ENCODE measurements at regions not wholly inside any gene's neighbourhood (a gene's known extent, or its start where the extent isn't known, plus 50 kb on each side); places are given as distances from the start of the nearest gene placed in this dataset.
"Not testable (repeated sequence)": the region's sequence is repeated elsewhere in the genome, so short reads cannot be mapped to it uniquely, and the experiment has no call there.

DNA sequence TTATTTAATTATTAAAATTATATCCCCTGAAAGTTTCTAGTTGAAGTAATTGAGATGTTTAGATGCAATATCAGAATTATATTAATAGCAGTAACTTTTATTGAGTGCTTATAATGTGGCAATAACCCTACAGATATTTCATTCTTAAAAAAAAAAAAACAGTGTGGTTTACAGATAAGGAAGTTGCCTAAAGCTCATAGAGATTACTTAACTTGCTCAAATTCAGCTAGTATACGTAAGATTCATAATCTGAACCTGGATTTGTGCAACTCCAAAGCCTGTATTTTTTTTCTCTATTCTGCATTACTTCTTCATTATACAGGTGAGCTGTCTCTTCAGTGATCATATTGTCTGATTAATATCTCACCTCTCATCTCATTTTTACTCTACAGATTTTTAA, 156.0 kb upstream of the PTBP2 start:
- DNase-seq = no peak

- no peak for DNase-seq
Observed at GRCh38 chr1:96568639-96569038, 152.9 kb upstream of the PTBP2 start.

GRCh38 chr1:96569288-96569687, 152.3 kb upstream of the PTBP2 start:
- no peak for DNase-seq

- no peak for DNase-seq
Observed at GRCh38 chr1:96579636-96580035, 141.9 kb upstream of the PTBP2 start.

DNA sequence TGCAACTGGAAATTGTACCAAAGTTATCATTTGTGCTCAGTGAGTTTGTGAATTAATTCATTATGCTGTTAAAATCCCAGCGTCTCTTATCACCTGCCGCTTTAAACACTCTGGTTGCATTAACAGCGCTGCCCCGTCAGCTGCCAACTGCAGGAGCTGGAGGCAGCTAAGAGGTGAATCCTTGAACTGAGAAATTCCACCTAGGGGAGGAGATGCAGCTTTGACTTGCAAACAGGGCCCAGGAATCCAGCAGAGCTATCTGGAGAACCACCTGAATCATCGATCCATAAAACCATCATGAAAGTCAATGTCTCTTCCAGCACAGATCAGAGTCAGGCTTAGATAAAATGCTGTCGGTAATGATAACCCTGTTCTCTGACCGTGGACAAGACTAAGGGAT, 140.7 kb upstream of the PTBP2 start:
- DNase-seq = no peak

GRCh38 chr1:96581772-96582171, 139.8 kb upstream of the PTBP2 start:
- DNase-seq = no peak

DNA sequence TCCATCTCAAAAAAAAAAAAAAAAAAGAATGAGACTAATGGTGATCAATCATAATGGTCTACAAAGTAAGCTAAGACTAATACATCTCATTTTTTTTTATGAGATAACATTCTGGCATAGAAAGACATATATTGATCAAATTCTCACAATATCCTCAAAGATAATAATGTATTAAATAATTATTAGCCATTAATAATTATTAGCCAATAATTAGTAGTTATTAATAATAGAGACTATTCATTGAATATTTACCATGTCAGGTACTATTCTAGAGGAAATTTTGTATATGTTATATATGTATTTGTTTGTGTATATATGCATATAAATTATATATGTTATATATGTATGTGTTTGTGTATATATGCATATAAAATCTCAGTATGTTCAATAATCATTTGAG, 137.7 kb upstream of the PTBP2 start:
- no peak for DNase-seq

DNA sequence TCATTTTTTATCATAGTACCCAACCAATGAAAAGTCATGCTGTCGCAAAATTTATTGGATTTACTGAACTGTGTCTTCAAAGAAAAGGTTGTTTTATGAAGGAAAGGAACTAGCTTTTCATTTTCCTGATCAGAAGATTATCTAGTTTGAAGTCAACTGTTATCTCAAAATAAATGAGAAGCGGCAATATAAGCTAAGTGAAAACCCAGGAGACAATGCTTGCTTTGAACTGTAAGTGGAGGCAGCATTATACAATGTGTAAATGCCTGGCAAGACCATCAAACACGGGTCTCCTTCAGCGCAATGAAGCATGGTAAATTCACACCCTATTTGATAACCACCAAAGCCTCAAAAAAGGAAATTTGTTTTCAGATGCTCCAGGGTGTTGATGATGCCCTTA, 134.4 kb upstream of the PTBP2 start:
- DNase-seq = no peak

DNA sequence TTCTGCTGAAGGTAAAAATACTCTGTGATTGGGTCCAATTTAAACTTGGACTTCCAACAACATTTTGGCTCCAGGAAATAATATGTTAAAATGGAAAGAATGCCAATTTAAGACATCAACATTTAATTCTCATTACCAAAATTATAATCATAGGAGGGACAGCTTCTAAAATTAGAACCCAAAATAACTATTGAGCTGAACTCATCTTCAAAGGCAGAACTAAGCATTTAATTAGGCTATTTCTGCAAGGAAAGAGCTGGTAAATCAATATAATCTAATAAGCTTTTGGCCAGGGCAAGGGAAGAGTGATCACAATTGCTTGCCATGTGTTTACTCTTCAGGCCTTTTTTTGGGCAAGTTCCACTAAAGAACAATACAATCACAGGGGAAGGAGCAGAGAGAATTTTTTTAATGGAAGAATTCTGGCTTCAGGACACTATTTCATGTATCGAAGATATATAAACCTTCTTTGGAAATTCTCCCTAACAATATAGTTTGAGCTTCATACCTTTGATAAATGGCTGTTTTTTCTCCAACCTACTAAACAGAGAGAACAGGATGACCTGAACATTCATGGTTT, 133.1 kb upstream of the PTBP2 start:
- DNase-seq = no peak

DNA sequence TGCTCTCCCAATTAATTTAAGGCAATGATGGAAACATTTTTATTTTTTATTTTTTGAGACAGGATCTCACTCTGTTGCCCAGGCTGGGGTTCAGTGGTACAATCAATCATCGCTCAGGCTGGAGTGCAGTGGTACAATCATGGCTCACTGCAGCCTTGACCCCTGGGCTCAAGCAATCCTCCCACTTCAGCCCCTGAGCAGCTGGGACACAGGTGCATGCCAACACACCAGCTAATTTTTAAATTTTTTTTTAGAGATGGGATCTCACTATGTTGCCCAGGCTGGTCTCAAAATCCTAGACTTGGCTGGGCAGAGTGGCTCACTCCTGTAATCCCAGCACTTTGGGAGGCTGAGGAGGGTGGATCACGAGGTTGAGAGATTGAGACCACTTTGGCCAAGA, 126.1 kb upstream of the PTBP2 start:
- not testable (repeated sequence) for DNase-seq

DNA sequence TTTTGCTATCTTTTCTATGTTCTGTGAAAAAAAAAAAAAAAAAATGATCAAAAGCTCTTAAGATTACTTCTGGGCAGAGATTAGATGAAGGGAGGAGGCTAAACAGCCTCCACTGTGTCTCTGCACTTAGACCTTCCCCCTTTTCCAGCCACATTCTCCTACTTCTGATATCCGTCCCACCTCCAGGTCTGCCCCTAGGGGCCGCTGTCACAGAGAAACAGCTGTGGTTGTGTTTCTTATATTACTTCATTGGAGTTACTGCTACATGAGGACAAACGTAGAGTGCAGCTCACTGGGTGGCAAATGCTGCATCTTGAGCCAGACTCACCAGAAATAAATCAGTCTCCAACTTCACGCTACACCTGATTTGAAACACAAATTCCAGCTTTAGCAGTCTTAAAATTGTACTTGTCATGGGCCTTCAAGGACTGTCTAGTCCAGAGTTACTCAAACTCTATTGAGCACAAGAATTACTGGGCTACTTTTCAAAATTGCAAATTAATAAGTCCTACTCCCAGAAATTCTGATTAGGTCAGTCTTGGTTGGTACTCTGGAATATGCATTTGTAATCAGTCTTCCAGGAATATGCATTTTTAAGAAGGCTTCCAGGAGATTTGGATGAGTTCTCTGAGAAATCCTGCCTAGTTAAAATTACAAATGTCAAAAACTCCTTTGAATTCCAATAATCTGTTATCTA, 125.2 kb upstream of the PTBP2 start:
- peak; percentile 53 for DNase-seq

- no peak for DNase-seq
Observed at GRCh38 chr1:96597218-96597617, 124.4 kb upstream of the PTBP2 start.

DNA sequence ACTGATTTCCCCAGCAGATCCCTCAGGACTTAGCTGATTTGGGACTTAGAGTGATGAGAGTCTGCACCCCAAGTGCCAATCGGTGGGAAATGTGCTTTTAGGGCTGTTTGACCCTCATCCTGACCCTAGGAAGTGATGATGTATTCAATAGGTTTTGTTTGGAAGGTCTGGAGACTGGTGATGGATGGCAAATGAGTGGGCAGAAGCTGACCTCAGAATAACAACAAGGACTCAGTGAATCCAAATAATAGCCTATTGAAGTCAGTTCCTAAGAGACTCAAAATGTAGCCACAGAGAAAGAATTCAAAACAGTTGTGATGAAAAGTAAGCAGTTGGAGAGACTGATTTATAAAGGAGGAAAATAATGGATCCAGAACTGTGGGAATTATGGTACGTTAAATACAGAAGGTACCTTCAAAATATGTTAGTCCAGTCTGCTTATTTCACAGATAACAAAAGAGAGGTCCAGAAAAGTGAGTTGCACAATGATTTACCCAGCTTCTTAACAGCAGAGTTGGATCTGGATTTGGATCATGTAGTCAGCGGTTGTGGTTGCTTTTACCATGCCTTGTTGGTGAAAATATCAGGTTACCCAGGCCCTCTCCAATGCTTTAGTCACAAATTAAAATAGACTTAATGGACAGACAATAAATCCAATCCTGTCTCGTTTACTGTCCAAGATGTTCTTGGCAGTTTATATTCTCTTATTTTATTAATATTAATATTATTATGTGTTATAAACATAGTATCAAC, 123.0 kb upstream of the PTBP2 start:
- DNase-seq = no peak

- DNase-seq = not testable (repeated sequence)
Observed at GRCh38 chr1:96604620-96605019, 117.0 kb upstream of the PTBP2 start.

DNA sequence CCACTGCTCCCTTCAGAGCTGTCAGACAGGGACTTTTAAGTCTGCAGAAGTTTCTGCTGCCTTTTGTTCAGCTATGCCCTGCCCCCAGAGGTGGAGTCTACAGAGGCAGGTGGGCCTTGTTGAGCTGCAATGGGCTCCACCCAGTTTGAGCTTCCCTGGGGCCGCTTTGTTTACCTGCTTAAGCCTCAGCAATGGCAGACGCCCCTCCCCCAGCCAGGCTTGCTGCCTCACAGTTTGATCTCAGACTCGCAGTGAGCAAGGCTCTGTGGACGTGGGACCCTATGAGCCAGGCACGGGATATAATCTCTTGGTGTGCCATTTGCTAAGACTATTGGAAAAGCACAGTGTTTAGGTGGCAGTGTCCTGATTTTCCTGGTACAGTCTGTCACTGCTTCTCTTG, 104.2 kb upstream of the PTBP2 start:
- DNase-seq = not testable (repeated sequence)

DNA sequence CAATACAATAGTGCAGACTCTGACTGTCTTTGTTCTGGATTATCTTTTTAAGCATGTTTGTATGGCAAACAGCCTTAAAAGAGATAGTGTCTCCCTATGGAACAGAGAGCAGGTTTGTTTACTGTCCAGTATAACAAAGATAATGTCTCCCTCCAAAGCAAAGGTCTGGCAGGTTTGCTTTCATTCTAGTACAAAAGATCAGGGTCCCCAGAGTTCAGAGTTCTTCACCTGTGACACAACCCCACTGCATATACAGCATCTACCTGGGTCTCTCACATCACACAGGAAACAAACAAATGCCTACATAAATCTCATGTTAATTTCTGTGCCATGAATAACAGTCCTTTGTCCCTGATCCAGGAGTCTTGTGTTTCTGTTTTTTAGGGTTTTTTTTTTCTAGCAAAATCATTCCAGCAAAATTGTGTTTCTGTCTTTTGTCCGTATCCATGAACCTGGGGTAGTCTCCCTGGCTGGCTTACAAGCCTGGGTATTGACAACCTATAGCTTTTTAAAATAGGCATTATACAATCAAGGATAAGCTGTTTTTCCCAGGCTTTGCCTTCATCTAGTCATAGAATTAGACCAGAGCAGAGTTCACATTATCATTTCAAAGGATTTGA, 89.4 kb upstream of the PTBP2 start:
- DNase-seq = no peak

DNA sequence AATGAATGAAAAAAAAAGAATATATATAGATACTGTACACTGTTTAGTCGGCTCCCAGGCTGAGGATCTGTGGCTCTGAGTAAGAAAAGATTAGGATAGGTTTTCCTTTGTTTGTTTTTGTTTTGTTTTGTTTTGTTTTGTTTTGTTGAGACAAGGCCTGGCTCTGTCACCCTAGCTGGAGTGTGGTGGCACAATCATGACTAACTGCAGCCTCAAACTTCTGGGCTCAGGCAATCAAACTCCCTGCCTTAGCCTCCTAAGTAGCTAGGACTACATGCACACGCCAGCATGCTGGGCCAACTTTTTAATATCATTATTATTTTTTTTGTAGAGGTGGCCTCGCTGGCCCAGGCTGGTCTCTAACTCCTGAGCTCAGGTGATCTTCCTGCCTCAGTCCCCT, 87.9 kb upstream of the PTBP2 start:
- DNase-seq = no peak

DNA sequence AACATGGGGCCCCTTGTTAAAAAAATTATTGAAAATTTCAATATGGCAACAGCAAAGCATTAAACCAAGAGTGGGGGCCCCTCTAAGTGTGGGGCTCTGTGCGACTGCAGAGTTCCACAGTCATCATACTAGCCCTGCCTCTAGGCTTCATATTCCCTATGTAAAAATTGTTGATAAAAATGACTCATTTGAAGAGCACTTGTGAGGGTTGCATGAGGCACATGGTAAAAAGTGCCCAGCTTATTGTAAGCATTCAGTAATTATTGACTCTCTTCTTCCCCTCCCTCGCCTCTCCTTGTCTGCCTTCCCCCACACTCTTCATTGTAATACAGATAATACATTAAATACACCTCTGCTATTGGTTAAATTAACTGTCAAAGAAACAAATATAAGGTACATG, 86.7 kb upstream of the PTBP2 start:
- DNase-seq = no peak

DNA sequence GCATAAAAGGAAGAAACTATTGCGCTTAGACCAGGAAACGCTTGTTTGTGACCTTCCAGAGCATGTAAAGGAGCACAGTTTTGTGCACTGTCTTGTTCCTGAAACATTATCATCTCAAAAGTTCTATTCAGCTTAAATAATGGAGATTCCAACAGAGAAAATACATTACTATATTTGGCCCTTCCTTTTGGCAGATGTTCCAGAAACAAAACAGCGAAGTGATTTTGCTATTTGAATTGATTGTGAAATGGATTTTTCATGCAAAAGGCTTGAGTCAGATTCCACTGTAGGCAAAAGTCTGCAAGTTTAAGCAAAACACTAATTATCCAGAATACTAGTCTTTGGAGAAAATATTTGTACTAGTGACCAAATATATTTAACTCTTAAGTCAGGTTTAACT, 80.3 kb upstream of the PTBP2 start:
- no peak for DNase-seq

GRCh38 chr1:96643519-96643918, 78.1 kb upstream of the PTBP2 start:
- no peak for DNase-seq

- DNase-seq = no peak
Observed at GRCh38 chr1:96649301-96649700, 72.3 kb upstream of the PTBP2 start.

GRCh38 chr1:96651517-96651916, 70.1 kb upstream of the PTBP2 start:
- no peak for DNase-seq

DNA sequence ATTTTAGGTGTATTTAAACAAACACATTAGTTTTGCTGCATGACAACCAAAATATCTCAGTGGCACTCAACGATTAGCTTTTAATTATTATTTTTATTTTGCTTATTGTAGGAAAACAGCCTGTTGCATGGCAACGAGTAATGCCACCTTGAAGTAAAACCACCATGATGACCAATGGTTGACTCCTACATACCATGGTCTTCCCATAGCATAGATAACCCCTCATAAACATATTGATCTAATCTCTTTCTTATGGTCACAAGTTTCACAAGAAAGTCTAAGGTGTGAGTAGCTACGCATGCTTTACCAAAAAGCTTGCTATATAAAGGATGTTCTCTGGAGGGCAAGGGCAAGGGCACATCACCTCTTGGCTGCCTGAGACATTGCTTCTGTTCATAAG, 61.5 kb upstream of the PTBP2 start:
- DNase-seq = no peak

DNA sequence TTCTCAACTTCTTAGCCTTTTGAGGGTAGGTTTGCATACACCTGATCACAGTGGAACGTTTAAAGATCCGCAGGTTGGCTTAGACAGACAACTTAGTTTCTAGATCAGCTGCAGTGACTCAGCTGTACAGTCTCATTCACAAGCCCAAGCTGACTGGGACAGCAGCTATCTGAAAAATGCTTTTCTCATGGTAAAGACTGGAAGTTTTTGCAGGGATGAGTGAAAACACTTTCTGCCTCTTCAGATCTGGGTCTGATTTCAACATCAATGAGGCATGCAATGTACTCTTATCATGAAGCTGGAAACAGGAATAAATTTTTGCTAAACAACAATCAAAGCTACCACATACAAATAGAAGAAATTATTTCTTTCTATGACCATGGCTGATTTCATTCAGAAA, 61.1 kb upstream of the PTBP2 start:
- DNase-seq = no peak

Data from hematopoietic multipotent progenitor cell treated with erythropoietin and hydrocortisone succinate and interleukin-3 and kit ligand, for 8 days (in vitro differentiated cells).